Brain microvascular endothelial cell (primary cell): ENCODE measurements at regions not wholly inside any gene's neighbourhood (a gene's known extent, or its start where the extent isn't known, plus 50 kb on each side); places are given as distances from the start of the nearest gene placed in this dataset.
A peak's percentile ranks its signal among the peaks of the same experiment; 100 is the strongest.

ENCODE experiments used
- DNase-seq: peaks from one replicate; pipeline ENCODE4 v3.0.0-alpha.2; 2020
- H3K27ac ChIP-seq: fragments of 250-450 bp; sonication (Bioruptor Pico); 2 replicates; pipeline ENCODE4 v1.5.1; 2020; ENCODE audit warnings: mild to moderate bottlenecking, moderate library complexity
- H3K27me3 ChIP-seq: fragments of 250-450 bp; sonication (Bioruptor Pico); replicated peaks from 2 replicates; pipeline ENCODE4 v1.5.1; 2020; ENCODE audit warnings: mild to moderate bottlenecking
- H3K36me3 ChIP-seq: fragments of 250-450 bp; sonication (Bioruptor Pico); replicated peaks from 2 replicates; pipeline ENCODE4 v1.5.1; 2020; ENCODE audit warnings: mild to moderate bottlenecking
- H3K4me3 ChIP-seq: 2 replicates; pipeline ENCODE4 v1.5.1; 2011; ENCODE audit warnings: low read depth, mild to moderate bottlenecking, control low read depth, low read length, moderate library complexity
- in situ Hi-C: cut with HindIII; loops from 2 replicates; pipeline ENCODE4 v1.10.0; 2017; ENCODE audit warnings: low sequenced_read_pairs, low pct_ligation_motif_present
- TF ChIP-seq, protein P1 (sequence below): IDR thresholded peaks from 2 replicates; pipeline ENCODE4 v1.5.1; 2011; ENCODE audit warnings: low read depth, mild to moderate bottlenecking, moderate library complexity, low read length, control low read depth, inconsistent platforms; ENCODE audit errors: missing control alignments

DNA sequence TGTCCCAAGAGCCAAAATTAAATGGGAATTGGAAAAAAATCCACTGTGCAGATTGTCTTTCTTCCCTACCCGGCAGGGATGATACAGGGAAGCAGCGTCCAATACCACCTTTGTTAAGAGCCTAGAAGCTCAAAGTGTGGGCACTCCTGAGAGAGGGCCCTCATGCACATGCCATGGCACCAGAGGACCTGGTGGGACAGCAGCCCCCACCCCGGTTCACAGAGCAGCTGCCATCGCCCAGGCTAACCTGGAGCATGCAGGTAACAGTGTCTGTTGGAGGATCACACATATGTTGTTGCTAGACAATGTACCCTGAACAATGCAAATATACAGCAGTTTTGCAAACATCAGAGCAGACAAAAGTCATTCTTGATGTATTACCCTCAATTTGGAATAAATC lies 206.5 kb downstream of the TJP1 start:
- Histone ChIP-seq H3K4me3 (no peak overlapping the region), H3K27me3 (no peaks in the 10 kb centered on the region), H3K36me3 (no peaks in the 10 kb centered on the region), H3K27ac (no peak overlapping the region)
- DNase-seq, result no peak
- TF ChIP-seq, protein P1, sequence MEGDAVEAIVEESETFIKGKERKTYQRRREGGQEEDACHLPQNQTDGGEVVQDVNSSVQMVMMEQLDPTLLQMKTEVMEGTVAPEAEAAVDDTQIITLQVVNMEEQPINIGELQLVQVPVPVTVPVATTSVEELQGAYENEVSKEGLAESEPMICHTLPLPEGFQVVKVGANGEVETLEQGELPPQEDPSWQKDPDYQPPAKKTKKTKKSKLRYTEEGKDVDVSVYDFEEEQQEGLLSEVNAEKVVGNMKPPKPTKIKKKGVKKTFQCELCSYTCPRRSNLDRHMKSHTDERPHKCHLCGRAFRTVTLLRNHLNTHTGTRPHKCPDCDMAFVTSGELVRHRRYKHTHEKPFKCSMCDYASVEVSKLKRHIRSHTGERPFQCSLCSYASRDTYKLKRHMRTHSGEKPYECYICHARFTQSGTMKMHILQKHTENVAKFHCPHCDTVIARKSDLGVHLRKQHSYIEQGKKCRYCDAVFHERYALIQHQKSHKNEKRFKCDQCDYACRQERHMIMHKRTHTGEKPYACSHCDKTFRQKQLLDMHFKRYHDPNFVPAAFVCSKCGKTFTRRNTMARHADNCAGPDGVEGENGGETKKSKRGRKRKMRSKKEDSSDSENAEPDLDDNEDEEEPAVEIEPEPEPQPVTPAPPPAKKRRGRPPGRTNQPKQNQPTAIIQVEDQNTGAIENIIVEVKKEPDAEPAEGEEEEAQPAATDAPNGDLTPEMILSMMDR, result no peak
- in situ Hi-C loops, result no loop called here

DNA sequence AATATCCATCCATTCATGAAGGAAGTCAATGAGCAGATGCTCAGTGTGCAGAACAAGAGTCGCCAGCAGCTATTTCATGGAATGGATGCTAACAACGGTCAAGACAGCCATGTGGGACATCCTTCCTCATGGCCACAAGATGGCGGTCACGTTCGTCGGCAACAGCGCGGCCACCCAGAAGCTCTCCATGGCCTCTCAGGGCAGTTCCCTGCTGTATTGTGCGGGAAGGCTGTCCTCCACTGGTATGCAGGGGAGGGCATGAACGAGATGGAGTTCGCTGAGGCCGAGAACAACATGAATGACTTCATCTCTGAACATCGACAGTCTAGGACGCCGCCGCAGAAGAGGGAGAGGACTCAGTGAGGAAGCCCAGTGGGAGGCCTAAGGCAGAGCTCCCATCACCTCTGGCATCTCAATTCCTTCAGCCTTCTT lies 208.3 kb downstream of the TJP1 start:
- no peak overlapping the region for H3K4me3 ChIP-seq
- H3K27ac ChIP-seq, result no peak overlapping the region
- no peak for DNase-seq
- in situ Hi-C loops, result no loop called here
- TF ChIP-seq, protein P1, result peak; percentile 23
- H3K27me3 ChIP-seq, result no peaks in the 10 kb centered on the region
- H3K36me3 ChIP-seq, result no peaks in the 10 kb centered on the region

DNA sequence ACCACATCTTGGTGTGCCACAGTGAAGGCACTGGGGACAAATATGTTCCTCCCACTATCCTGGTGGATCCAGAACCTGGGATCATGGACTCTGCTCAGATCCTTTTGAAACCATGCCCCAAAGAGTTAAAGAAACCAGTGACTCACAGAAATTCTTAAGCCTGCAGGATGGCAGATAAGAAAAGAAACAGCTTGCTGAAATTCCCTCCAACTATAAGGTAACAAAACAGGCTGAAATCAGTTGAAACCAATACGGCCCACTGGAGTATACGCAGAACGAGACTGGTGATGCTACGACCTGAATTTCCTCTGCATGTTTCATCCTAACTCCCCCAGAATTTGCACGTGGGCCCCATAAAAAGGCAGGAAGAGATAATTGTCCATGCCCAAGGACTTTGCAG lies 209.6 kb downstream of the TJP1 start:
- TF ChIP-seq, protein P1, result no peak
- in situ Hi-C loops, result no loop called here
- Histone ChIP-seq H3K27ac (peak overlapping the region; percentile 91), H3K27me3 (no peaks in the 10 kb centered on the region), H3K36me3 (no peaks in the 10 kb centered on the region), H3K4me3 (no peak overlapping the region)
- DNase-seq, result peak; percentile 72

DNA sequence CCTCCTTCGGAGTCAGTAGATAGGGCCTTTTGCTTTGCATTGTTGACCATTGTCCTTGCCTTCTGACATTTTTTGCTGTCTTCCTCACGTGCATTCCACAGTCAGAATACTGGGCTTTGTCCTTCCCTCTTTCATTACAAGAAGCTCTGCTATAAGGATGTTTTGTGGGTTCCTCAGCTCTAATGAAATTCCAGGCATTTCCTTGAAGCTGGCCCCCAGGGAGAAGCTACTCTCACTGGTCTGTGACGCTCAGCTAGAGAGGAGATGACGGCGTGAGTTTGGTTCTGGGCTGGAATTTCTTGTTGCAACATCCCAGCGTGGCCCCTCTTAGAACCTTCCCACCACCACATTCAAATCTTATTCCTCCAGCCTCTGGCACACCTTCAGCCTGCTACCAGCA lies 210.2 kb downstream of the TJP1 start:
- in situ Hi-C loops, result no loop called here
- H3K36me3 ChIP-seq, result no peaks in the 10 kb centered on the region
- H3K4me3 ChIP-seq, result no peak overlapping the region
- H3K27me3 ChIP-seq, result no peaks in the 10 kb centered on the region
- H3K27ac ChIP-seq, result peak overlapping the region; percentile 91
- DNase-seq, result peak; percentile 96
- TF ChIP-seq, protein P1, result no peak

DNA sequence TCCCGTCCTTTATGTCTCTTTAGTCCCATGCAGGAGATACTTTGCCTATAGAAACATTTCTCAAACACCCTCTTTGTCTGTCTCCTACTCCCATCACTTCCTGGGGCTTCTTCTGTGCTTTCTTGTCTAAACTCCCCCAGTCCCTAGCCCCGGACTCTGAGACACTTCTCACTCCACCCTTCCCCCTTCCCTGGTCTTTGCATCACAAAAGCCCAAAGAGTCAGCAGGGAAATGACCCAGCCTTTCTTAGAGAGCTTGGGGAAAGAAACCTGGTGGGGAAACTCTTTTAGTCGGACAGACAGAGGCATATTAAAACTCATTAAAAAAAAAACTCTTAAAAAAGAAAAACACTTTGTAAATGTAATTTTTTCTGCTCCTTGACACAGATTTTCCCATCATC lies 211.2 kb downstream of the TJP1 start:
- in situ Hi-C loops, result no loop called here
- Histone ChIP-seq H3K27me3 (no peaks in the 10 kb centered on the region), H3K36me3 (no peaks in the 10 kb centered on the region), H3K27ac (no peak overlapping the region), H3K4me3 (no peak overlapping the region)
- TF ChIP-seq, protein P1, result no peak
- no peak for DNase-seq

DNA sequence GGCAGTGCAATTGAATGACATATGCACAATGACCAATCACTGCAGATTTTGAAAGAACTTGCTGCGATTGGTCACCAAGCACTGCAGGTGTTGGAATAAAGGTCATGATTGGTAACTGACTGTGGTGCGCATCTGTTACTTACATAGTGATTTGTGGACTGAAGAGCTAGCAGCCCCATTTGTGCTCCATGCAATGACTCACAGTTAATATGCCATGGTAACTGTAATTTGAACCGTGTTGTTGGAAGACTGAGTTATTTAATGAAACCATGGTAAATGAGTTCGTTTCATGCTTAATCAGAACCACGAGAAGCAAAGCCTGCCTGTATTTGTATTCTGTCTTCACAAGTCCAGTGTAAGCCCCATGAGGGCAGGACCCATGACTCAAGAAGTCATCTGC lies 220.5 kb downstream of the TJP1 start:
- no peak overlapping the region for H3K4me3 ChIP-seq
- H3K27me3 ChIP-seq, result no peaks in the 10 kb centered on the region
- in situ Hi-C loops, result no loop called here
- DNase-seq, result no peak
- no peak overlapping the region for H3K27ac ChIP-seq
- no peaks in the 10 kb centered on the region for H3K36me3 ChIP-seq
- TF ChIP-seq, protein P1, result no peak
